LNCaP clone FGC (cell line): ENCODE measurements at regions not wholly inside any gene's neighbourhood (a gene's known extent, or its start where the extent isn't known, plus 50 kb on each side); places are given as distances from the start of the nearest gene placed in this dataset.

Source experiments
- DNase-seq: peaks from one replicate; pipeline ENCODE4 v3.0.0-alpha.2; 2011; ENCODE audit warnings: low read depth
- H3K4me3 ChIP-seq: 2 replicates; pipeline ENCODE4 v1.5.1; 2011; ENCODE audit warnings: mild to moderate bottlenecking, low read depth, low read length, control low read depth
- CTCF ChIP-seq: IDR thresholded peaks from 2 replicates; pipeline ENCODE4 v1.5.1; 2012; ENCODE audit warnings: mild to moderate bottlenecking; ENCODE audit not compliant: control insufficient read depth, insufficient read depth; ENCODE audit errors: extremely low read depth

GRCh38 chr10:10854725-10855124 lies 162.9 kb upstream of the CELF2 start:
- no peak for TF ChIP-seq CTCF
- no peak for DNase-seq
- H3K4me3 ChIP-seq: no peak overlapping the region

GRCh38 chr10:10855151-10855581 lies 162.5 kb upstream of the CELF2 start:
- no peak overlapping the region for H3K4me3 ChIP-seq
- TF ChIP-seq CTCF: no peak
- no peak for DNase-seq

- no peak for DNase-seq
- H3K4me3 ChIP-seq: no peak overlapping the region
- TF ChIP-seq CTCF: no peak
Measured at GRCh38 chr10:10860455-10860976, 157.2 kb upstream of the CELF2 start.

- TF ChIP-seq CTCF: no peak
- no peak for DNase-seq
- no peak overlapping the region for H3K4me3 ChIP-seq
Measured at GRCh38 chr10:10865303-10865702, 152.4 kb upstream of the CELF2 start.

- no peak overlapping the region for H3K4me3 ChIP-seq
- TF ChIP-seq CTCF: no peak
- no peak for DNase-seq
Measured at GRCh38 chr10:10865913-10866312, 151.8 kb upstream of the CELF2 start.

GRCh38 chr10:10869592-10869991 lies 148.1 kb upstream of the CELF2 start:
- TF ChIP-seq CTCF: no peak
- no peak overlapping the region for H3K4me3 ChIP-seq
- no peak for DNase-seq

GRCh38 chr10:10870523-10871241 lies 147.0 kb upstream of the CELF2 start:
- no peak for TF ChIP-seq CTCF
- no peak for DNase-seq
- H3K4me3 ChIP-seq: no peak overlapping the region
